GM19043 (cell line): ENCODE measurements at regions not wholly inside any gene's neighbourhood (a gene's known extent, or its start where the extent isn't known, plus 50 kb on each side); places are given as distances from the start of the nearest gene placed in this dataset.

ENCODE experiments used
- ATAC-seq: cut with Tn5 transposase; IDR thresholded peaks from one replicate; pipeline ENCODE4 v1.9.1; 2021; ENCODE audit warnings: low read depth; ENCODE audit not compliant: unreplicated experiment

- no peak for ATAC-seq
Measured at GRCh38 chr9:16153741-16154140, 600.9 kb downstream of the CCDC171 start.

DNA sequence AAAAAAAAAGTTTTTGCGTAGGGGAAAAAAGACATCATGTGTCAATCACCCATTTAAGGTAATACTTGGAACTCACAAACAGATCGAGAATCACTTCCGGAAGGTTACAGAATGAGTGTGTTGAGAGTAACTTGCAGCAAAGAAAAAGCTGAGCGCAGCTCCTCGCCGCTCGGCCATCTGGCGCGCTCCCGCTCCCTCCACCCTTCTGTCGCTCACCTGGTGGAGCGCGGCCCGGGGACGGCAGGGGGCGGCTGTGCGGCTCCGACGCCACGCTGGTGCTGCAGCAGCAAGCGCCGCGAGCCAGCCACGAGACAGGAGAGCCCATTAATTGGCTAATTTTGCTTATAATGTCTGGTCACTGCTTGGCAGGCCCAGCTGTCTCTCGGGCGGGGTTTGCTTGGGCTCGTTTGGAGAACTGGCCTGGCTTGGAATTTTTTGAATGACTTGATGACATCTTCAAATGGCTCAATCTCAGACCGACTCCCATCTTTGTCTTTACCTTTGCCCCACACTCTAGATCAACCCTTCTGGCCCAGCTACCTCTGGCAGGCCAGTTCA lies 601.8 kb downstream of the CCDC171 start:
- peak; percentile 69 for ATAC-seq

DNA sequence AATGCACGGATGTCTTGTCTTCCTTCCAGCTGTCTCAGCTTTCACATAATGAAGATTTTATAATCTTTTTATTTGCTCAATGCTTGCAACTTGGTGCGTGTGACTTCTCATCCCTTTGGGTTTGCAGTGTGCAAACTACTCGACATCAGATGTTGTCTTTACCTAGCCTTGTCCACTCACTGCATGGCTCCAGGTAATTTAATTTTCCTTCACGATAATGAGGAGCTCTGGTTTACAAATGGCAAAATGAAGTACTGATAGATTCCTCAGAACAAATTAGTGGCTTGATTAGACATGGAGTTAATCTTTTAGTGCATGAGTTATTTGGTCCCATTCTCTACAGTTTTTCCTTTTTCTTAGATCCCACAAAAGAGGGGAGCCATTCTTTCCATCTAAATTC lies 603.0 kb downstream of the CCDC171 start:
- ATAC-seq = no peak

DNA sequence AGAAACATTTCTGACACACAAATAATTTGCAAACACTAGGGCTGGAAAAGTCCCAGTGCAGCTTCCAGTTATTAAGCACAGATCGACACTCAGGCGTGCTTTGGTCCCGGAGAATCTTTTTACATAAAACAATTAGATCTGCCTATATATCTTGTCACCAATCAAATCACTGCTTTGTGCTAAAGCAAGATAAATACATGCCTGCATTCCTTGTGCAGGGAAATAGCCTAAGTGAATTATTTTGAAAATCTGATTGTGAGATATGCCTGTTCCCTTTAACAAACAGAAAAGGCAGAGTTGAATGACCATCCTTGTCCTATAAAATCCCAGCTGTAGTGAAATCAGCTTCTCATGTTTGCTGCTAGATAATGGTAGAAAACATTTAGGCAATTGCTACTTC lies 604.4 kb downstream of the CCDC171 start:
- ATAC-seq = no peak

DNA sequence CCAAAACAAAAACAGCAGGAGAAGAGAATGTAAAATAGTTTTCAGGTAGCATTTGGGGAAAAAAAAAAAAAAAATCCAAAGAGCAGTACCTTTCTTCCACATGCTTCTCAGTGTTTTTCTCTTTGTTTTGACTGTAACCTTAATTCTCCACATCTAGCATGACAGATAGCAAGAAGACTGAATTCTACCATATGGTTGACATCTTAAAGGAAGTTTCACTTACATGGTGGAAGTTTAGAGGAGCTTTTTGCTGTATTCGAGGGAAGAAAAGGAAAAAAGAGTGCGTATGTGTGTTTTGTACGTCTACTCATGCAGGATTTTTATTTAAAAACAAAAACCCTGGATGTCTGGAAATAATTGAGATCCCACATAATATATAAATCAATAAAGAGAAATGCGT lies 604.8 kb downstream of the CCDC171 start:
- no peak for ATAC-seq

DNA sequence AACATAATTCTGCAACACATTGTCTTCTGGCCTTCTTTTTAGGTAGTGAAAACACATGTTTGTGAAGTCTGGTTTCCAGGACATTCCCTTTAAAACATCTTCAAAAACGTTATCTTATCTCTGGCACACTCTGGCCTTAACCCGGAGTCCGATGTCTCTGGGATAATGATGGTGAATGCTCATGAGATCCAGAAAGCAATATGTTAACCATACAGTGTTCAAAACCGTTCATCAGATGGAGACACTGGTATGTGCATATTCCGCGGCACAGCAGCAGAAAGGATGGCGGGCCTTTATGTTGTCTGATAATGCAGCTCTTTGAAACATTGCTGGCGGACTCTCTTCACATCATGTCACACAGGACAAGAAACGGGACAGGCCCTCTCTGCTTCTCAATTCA lies 605.2 kb downstream of the CCDC171 start:
- no peak for ATAC-seq

DNA sequence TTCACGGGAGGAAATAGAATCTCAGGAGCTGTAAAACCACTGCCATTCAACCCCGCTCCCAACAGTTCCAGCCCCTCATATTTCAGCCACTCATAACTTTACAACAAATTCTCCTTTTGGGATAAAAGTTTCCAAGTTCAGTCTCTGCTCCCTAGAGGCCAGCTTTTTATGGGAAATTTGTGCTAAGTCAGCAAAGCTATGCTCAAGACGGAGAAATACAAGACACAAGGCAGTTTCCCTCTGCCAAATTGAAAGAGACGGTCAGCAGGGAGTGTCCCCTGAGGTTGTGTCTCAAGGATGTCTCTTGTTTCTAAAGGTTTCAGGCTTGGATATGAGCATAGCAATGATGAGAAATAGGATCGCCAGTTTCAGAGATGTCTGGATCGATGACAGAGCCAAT lies 608.6 kb downstream of the CCDC171 start:
- no peak for ATAC-seq

- ATAC-seq = no peak
Measured at GRCh38 chr9:16170119-16170518, 617.3 kb downstream of the CCDC171 start.

DNA sequence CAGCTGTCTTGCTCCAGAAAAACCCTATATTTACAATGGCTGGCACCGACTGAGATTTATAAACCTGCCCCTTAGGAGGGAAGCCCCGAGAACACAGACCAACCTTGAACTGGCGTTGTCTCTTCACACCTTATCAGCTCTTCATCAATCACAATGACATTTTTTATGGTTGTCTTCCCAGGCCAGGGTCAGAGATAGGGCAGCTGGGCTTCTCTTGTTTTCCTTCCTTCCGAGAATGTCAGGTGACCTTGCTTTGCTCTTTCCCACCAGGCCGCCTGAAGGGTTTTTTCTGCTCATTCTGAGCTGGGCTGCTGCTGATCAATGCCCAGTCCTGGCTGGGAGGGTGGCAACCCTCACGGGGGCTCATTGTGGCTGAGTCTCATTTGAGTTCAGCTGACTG lies 619.1 kb downstream of the CCDC171 start:
- no peak for ATAC-seq

DNA sequence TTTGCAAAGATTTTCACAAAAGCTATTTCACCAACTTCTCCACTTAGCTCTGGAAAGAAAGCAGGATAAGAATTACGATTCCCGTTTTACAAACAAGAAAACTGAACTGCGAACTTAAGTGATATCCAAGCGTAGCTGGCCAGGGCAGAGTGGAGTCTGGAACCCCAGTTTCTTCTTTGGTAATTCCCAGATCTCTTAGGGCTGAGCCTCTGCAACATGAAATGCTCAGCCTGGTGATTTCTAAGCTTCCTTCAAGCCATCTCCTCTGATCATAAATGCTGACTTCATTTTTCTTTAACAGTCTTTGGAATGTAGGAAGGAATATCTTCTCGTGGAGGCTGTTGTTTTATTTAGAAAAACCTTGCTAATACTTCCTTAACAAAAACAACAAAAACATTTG lies 620.0 kb downstream of the CCDC171 start:
- ATAC-seq = no peak

DNA sequence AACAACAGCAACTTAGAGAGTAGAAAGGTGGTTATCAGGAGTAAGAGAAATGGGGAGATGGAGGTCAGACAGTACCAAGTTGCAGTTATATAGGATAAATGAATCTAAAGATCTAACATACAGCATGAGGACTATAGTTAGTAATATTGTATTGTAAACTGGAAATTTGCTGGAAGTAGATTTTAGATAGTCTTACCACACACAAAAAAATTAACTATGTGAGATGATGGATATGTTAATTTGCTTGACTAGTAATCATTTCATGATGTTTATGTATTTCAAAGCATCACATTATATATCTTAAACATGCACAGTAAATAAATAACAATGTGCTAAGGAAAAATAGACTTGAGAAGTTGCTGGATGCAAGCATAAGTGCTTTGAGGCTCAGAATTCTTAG lies 622.1 kb downstream of the CCDC171 start:
- no peak for ATAC-seq

DNA sequence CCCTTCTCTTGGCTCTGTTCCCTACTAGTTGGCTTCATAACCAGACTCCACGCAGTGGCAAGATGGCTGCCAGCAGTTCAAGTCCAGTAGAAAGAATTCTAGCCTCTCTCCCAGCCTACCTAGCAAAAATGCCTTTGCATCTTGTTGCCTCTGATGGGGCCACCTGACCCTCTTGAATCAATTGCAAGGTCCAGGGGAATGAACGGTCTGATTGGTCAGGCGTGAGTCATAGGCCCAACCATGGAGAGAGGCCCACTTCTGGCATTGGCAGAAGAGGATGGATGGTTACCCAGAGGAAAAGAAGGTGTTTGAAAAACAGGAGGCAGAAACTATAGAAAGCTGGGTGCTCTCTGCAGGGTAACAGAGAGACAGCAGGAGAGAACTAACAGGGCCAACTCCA lies 622.6 kb downstream of the CCDC171 start:
- no peak for ATAC-seq

DNA sequence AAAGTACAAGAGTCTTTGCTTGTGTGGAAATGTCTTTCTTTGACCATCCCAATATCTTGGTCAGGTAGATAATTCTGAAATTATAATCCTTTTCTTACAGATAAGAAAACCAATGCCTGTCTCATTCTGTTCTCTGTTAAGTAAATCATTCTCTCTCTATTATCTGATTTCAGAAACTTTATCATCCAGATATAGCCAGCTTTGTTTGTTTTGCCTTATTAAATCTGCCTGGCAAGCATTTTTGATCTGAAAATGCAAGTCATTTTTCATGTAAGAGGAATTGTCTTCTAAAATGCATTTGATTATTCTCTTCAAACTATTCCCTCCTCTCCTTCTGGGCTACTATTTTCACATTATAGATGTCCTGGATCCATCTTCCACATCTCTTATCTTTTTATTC lies 625.5 kb downstream of the CCDC171 start:
- ATAC-seq = no peak

- no peak for ATAC-seq
Measured at GRCh38 chr9:16179566-16179965, 626.7 kb downstream of the CCDC171 start.

- ATAC-seq = no peak
Measured at GRCh38 chr9:16180091-16180490, 627.2 kb downstream of the CCDC171 start.

DNA sequence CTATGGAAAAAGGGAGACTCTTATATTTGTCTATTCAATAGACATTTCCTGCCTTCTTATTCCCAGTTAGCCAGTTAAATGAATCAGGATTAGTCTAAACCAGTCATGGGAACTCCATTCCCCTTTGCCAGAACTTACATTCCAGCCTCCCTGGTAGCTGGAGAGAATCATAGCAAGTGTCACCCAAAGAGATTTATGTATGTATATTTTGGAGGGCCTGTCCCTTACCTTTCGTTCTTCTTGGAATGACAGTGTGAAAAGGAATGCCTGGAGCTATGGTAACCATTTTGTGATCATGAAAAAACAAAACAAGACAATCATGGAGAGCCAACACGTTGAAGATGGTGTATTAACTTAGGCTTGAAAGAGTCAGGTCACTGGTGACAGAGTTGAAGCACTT lies 627.7 kb downstream of the CCDC171 start:
- ATAC-seq = no peak

DNA sequence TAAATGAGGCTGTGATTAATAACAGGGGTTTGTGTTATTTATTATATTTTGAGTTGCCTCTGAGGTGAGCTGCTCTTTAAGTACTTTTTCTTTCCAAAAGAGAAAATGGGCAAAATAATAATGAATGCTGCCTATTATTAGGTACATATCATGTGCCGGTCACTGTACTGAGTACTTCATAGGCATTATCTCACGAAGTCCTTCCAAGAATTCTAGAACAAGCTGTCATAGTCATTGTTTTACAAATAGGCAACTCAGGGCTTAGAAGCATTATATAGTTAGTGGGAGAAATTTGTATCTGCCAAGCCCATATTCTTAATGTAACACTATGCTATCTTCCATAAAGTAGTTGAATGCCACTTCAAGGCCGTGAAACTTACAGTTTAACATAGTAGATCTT lies 628.7 kb downstream of the CCDC171 start:
- no peak for ATAC-seq

DNA sequence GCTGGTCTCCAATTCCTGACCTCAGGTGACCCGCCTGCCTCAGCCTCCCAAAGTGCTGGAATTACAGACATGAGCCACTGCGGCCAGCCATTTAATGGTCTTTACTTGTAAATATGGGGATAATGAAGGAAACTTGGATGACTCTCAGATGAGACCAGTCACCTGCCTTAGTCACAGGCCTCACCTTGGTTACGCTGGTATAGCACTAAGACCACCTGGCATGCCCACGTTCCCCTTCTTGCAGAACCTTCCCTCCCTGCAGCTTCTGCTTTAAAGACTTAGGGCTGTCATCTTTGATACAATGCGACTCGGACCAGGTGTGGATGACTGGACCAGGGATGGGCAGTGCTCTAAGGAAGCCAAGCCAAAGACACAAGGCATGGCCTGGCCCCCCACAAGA lies 629.9 kb downstream of the CCDC171 start:
- ATAC-seq = no peak

DNA sequence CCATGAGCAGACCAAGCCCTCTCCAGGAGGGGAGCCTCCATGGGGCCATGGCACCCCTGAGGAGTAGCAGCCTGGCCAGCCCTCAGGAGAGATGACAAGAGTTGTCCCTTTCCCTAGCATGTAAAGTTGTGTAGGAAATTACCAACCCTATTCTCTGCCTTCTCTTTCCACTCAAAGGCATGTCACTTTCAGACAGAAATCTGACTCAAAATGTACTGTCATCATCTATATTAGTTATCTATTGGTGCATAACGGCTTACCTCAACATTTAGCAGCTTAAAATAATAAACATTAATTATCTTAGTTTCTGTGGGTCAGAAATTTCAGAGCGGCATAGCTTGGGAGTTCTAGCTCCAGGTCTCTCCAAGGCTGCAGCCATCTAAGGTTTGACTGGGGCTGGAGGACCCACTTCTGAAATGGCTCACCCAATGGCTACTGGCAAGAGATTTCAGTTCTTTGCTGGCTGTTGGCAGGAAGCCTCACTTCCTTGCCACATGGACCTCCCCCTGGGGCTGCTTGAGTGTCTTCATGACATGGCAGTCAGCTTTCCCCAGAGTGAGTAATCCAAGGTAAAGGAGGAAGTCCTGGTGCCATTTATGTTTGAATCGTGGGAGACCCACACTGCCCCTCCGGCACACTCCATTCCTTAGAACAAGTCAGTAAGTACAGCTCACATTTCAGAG lies 632.3 kb downstream of the CCDC171 start:
- ATAC-seq = no peak

DNA sequence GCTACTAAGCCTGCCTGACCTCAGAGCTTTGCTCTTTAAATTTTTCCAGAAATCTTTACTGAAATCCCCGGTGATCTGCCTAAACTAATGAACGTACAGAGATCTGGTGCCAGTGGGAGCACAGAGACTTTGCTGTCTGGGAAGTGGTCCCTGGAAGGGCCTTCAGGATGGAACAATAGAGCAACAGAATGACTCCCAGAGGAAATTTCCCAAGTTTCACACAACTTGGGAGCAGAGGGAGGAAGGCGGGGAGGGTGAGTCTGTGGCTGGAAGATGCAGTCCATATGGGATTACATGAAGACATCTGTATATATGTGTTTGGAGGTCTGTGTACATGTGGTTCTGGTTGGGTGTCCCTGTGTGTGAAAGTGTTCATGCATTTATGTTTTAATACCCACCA lies 638.3 kb downstream of the CCDC171 start:
- ATAC-seq = no peak

DNA sequence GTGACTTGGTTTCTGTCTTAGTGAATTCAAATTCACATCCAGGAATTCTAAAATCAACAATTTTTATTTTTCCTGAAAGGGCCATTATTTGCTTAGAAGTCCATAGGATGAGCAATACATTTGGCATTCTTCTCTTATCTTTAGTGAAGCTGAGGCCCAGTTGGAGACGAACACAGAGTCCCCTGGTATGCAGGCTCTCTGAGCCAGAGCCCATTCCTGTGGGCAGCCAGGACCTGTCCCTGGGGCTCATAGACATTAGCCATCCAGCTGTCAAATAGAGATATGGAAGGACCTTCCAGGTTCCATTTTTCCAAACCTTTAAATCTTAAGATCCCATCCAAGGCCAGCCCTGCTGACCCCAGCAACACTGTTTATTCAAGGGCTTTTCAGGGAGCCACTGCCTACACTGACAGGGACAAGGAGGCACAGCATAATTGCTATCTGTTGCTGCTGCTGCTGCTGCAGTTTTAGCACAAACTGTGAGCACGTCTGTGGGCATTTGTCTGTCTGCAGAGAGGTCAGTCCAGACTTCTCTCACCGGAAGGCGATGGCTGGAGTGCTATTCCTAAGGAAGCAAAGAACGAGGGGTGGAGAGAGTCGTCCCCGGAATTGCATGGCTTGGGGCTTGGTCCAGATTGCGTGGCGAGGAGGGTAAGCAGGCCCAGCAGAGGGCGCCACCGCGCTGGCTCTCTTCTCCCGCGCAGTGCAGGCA lies 639.0 kb downstream of the CCDC171 start:
- ATAC-seq = peak; percentile 93

DNA sequence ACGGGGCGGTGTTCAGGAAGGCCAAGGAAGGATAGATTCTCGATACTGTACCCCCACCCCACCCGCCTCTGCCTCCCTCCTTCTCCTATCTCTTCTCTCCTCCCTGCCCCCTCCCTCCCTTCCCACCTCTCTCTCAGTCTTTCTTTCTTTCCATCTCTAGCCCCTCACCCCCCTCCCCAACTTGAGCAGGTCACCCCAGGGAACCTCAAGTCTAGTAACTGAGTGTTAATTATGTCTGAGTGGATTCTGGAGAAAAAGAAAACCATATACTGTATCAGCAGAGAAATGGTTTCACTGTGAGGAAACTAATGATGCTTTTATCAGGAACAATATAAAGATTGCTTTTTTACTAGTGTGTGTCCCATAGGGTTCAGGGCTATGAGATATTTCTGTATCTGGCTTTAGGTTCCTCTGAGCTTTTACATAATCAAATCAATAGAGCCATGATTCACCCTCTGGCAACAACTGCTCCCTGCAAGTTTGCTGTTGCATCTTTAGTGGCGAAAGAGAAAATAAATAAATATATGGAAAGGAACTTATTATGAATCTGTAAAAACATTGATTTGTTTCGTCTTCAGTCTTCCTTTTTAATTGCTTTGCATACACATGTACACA lies 639.7 kb downstream of the CCDC171 start:
- no peak for ATAC-seq
